ENCODE measurements at regions not wholly inside any gene's neighbourhood (a gene's known extent, or its start where the extent isn't known, plus 50 kb on each side); places are given as distances from the start of the nearest gene placed in this dataset.

- no peak overlapping the region for H3K27ac Mint-ChIP-seq
- CTCF ChIA-PET = no interaction called here
- DNase-seq = no peak
- H3K4me1 Mint-ChIP-seq = peaks cover 27% of the 10 kb centered on the region
- H3K27me3 Mint-ChIP-seq = no peaks in the 10 kb centered on the region
- no peak overlapping the region for H3K4me3 Mint-ChIP-seq
- POLR2A ChIA-PET = no interaction called here
- peaks cover 2% of the 10 kb centered on the region for H3K9me3 Mint-ChIP-seq
- H3K36me3 Mint-ChIP-seq (ENCODE audit: low read depth) = peaks cover 4% of the 10 kb centered on the region
Measured at GRCh38 chr12:24739106-24739779, 209.7 kb downstream of the BCAT1 start.

- H3K9me3 Mint-ChIP-seq = peaks cover 2% of the 10 kb centered on the region
- H3K36me3 Mint-ChIP-seq (ENCODE audit: low read depth) = peaks cover 4% of the 10 kb centered on the region
- ChIA-PET POLR2A (no interaction called here), CTCF (no interaction called here)
- no peaks in the 10 kb centered on the region for H3K27me3 Mint-ChIP-seq
- peaks cover 27% of the 10 kb centered on the region for H3K4me1 Mint-ChIP-seq
- no peak for DNase-seq
- no peak overlapping the region for H3K4me3 Mint-ChIP-seq
- no peak overlapping the region for H3K27ac Mint-ChIP-seq
Measured at GRCh38 chr12:24738441-24738840, 210.5 kb downstream of the BCAT1 start.

- POLR2A ChIA-PET = no interaction called here
- H3K4me1 Mint-ChIP-seq = peaks cover 12% of the 10 kb centered on the region
Measured at GRCh38 chr12:24731596-24731995, 217.3 kb downstream of the BCAT1 start.

GRCh38 chr12:24730489-24730896 is 218.4 kb downstream of the BCAT1 start:
- ChIA-PET CTCF (no interaction called here), POLR2A (no interaction called here)
- no peak for DNase-seq

More at GRCh38 chr12:24731596-24731995, 217.3 kb downstream of the BCAT1 start:
- no peak overlapping the region for H3K27ac Mint-ChIP-seq
- CTCF ChIA-PET = no interaction called here
- no peak overlapping the region for H3K4me3 Mint-ChIP-seq
- DNase-seq = no peak
- H3K9me3 Mint-ChIP-seq = no peaks in the 10 kb centered on the region
- no peaks in the 10 kb centered on the region for H3K36me3 Mint-ChIP-seq (ENCODE audit: low read depth)
- no peaks in the 10 kb centered on the region for H3K27me3 Mint-ChIP-seq

GRCh38 chr12:24728826-24729225 is 220.1 kb downstream of the BCAT1 start:
- Mint-ChIP-seq H3K4me1 (peaks cover 24% of the 10 kb centered on the region), H3K27ac (no peak overlapping the region), H3K9me3 (peaks cover 8% of the 10 kb centered on the region), H3K27me3 (no peaks in the 10 kb centered on the region), H3K36me3 (ENCODE audit: low read depth) (peaks cover 5% of the 10 kb centered on the region), H3K4me3 (no peak overlapping the region)
- no peak for DNase-seq
- ChIA-PET CTCF (no interaction called here), POLR2A (no interaction called here)

More at GRCh38 chr12:24730489-24730896, 218.4 kb downstream of the BCAT1 start:
- Mint-ChIP-seq H3K9me3 (no peaks in the 10 kb centered on the region), H3K27ac (no peak overlapping the region), H3K4me3 (no peak overlapping the region), H3K27me3 (no peaks in the 10 kb centered on the region), H3K4me1 (peaks cover 13% of the 10 kb centered on the region), H3K36me3 (ENCODE audit: low read depth) (no peaks in the 10 kb centered on the region)

- H3K4me1 Mint-ChIP-seq = peaks cover 24% of the 10 kb centered on the region
- POLR2A ChIA-PET = no interaction called here
- no peak for DNase-seq
- no peak overlapping the region for H3K4me3 Mint-ChIP-seq
- H3K27me3 Mint-ChIP-seq = no peaks in the 10 kb centered on the region
- peaks cover 12% of the 10 kb centered on the region for H3K9me3 Mint-ChIP-seq
- H3K36me3 Mint-ChIP-seq (ENCODE audit: low read depth) = peaks cover 5% of the 10 kb centered on the region
- no peak overlapping the region for H3K27ac Mint-ChIP-seq
- CTCF ChIA-PET = no interaction called here
Measured at GRCh38 chr12:24728366-24728765, 220.5 kb downstream of the BCAT1 start.

GRCh38 chr12:24725616-24726015 is 223.3 kb downstream of the BCAT1 start:
- no peak for DNase-seq
- peaks cover 7% of the 10 kb centered on the region for H3K36me3 Mint-ChIP-seq (ENCODE audit: low read depth)
- no peaks in the 10 kb centered on the region for H3K27me3 Mint-ChIP-seq
- no peak overlapping the region for H3K27ac Mint-ChIP-seq
- ChIA-PET CTCF (no interaction called here), POLR2A (no interaction called here)
- H3K4me1 Mint-ChIP-seq = peaks cover 21% of the 10 kb centered on the region
- H3K4me3 Mint-ChIP-seq = no peak overlapping the region
- peaks cover 16% of the 10 kb centered on the region for H3K9me3 Mint-ChIP-seq

GRCh38 chr12:24724814-24725213 is 224.1 kb downstream of the BCAT1 start:
- Mint-ChIP-seq H3K27ac (no peak overlapping the region), H3K4me3 (no peak overlapping the region), H3K27me3 (no peaks in the 10 kb centered on the region), H3K9me3 (peaks cover 16% of the 10 kb centered on the region), H3K4me1 (peaks cover 24% of the 10 kb centered on the region), H3K36me3 (ENCODE audit: low read depth) (peaks cover 7% of the 10 kb centered on the region)
- ChIA-PET CTCF (no interaction called here), POLR2A (no interaction called here)
- DNase-seq = no peak

GRCh38 chr12:24723759-24724158 is 225.1 kb downstream of the BCAT1 start:
- H3K9me3 Mint-ChIP-seq = peaks cover 16% of the 10 kb centered on the region
- ChIA-PET POLR2A (no interaction called here), CTCF (no interaction called here)
- no peaks in the 10 kb centered on the region for H3K27me3 Mint-ChIP-seq
- peaks cover 30% of the 10 kb centered on the region for H3K4me1 Mint-ChIP-seq
- H3K36me3 Mint-ChIP-seq (ENCODE audit: low read depth) = peaks cover 7% of the 10 kb centered on the region
- no peak overlapping the region for H3K4me3 Mint-ChIP-seq
- DNase-seq = no peak
- H3K27ac Mint-ChIP-seq = peak overlapping the region; percentile 12

- POLR2A ChIA-PET = interaction anchor here (0.6 to 1.2 kb wide), 2 partner anchors 14 to 1620 kb away, joined by 3 read pairs; no protein-coding TSS in a partner anchor
- Mint-ChIP-seq H3K27me3 (no peaks in the 10 kb centered on the region), H3K4me1 (peaks cover 39% of the 10 kb centered on the region), H3K9me3 (peaks cover 16% of the 10 kb centered on the region), H3K27ac (no peak overlapping the region), H3K4me3 (no peak overlapping the region), H3K36me3 (ENCODE audit: low read depth) (peaks cover 7% of the 10 kb centered on the region)
- no peak for DNase-seq
- CTCF ChIA-PET = interaction anchor here (1.2 kb wide), 1 partner anchor 58 kb away, joined by 3 read pairs; no protein-coding TSS in a partner anchor
Measured at GRCh38 chr12:24721191-24721590, 227.7 kb downstream of the BCAT1 start.

GRCh38 chr12:24719293-24719721 is 229.6 kb downstream of the BCAT1 start:
- Mint-ChIP-seq H3K4me3 (no peak overlapping the region), H3K9me3 (peaks cover 11% of the 10 kb centered on the region), H3K27ac (peak overlapping the region; percentile 9), H3K36me3 (ENCODE audit: low read depth) (peaks cover 2% of the 10 kb centered on the region), H3K27me3 (no peaks in the 10 kb centered on the region), H3K4me1 (peaks cover 30% of the 10 kb centered on the region)
- POLR2A ChIA-PET = interaction anchor here (1.0 kb wide), 1 partner anchor 11 kb away, joined by 3 read pairs; no protein-coding TSS in a partner anchor
- CTCF ChIA-PET = no interaction called here
- peak; percentile 60 for DNase-seq

GRCh38 chr12:24718617-24719016 is 230.3 kb downstream of the BCAT1 start:
- Mint-ChIP-seq H3K27me3 (no peaks in the 10 kb centered on the region), H3K4me3 (no peak overlapping the region), H3K9me3 (peaks cover 7% of the 10 kb centered on the region), H3K4me1 (peaks cover 27% of the 10 kb centered on the region), H3K36me3 (ENCODE audit: low read depth) (peaks cover 2% of the 10 kb centered on the region), H3K27ac (peak overlapping the region; percentile 9)
- ChIA-PET CTCF (no interaction called here), POLR2A (interaction anchor here (1.0 kb wide), 1 partner anchor 10 kb away, joined by 3 read pairs; no protein-coding TSS in a partner anchor)
- DNase-seq = no peak

GRCh38 chr12:24714237-24714636 is 234.7 kb downstream of the BCAT1 start:
- H3K9me3 Mint-ChIP-seq = no peaks in the 10 kb centered on the region
- H3K36me3 Mint-ChIP-seq (ENCODE audit: low read depth) = no peaks in the 10 kb centered on the region
- CTCF ChIA-PET = no interaction called here
- no peak for DNase-seq
- H3K4me1 Mint-ChIP-seq = peaks cover 14% of the 10 kb centered on the region
- H3K27ac Mint-ChIP-seq = no peak overlapping the region
- POLR2A ChIA-PET = no interaction called here
- H3K4me3 Mint-ChIP-seq = no peak overlapping the region
- H3K27me3 Mint-ChIP-seq = no peaks in the 10 kb centered on the region

All from activated CD4-positive, alpha-beta memory T cell treated with anti-CD3 and anti-CD28 coated beads, Interleukin-2, amount 10 ng/mL, durations not matched to agents 7 days and 5 days (primary cell).